ENCODE measurements at regions not wholly inside any gene's neighbourhood (a gene's known extent, or its start where the extent isn't known, plus 50 kb on each side); places are given as distances from the start of the nearest gene placed in this dataset.

DNA sequence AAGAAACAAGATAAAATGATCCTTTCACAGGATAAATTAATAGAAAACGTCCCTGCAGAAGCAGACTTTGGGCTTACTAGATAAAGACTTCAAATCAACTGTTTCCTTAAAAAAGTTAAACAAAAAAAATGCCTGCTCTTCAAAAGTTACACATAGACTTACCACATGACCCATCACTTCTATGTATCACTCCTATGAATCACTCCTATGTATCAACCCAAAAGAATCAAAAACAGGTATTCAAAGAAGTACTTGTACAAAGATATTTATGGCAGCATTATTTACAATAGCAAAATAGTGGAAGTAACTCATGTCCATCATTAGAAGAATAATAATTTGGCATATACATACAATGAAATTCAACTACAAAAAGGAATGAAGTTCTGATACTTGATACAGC, 56.3 kb upstream of the PRDM9 start:
- Histone ChIP-seq H3T11ph (ENCODE audit: low read length) (no peak overlapping the region), H3K4me2 (ENCODE audit: insufficient read depth, insufficient read length, low read length) (no peak overlapping the region), H3K27me3 (ENCODE audit: insufficient read depth, low read length) (no peaks in the 10 kb centered on the region), H3K79me2 (ENCODE audit: insufficient read depth, low read length) (no peaks in the 10 kb centered on the region), H3K4ac (ENCODE audit: low read depth, low read length) (no peak overlapping the region), H3K9ac (ENCODE audit: extremely low read depth, insufficient read length, low read length) (no peak overlapping the region), H4K8ac (replicated peaks; ENCODE audit: insufficient read length, low read depth, low read length) (no peak overlapping the region), H3K23ac (ENCODE audit: insufficient read length, low read depth, low read length) (no peak overlapping the region), H3K56ac (ENCODE audit: insufficient read length, low read depth, low read length) (no peak overlapping the region), H2AFZ (ENCODE audit: low read length) (no peak overlapping the region), H3K18ac (ENCODE audit: insufficient read length, low read depth, low read length) (no peak overlapping the region), H3K14ac (ENCODE audit: insufficient read depth, low read length) (no peak overlapping the region), H2BK15ac (ENCODE audit: low read depth, low read length) (no peak overlapping the region), H3K27ac (ENCODE audit: insufficient read length, low read depth, low read length) (no peak overlapping the region), H4K20me1 (ENCODE audit: control insufficient read depth, insufficient read depth, insufficient read length) (no peaks in the 10 kb centered on the region), H2AK5ac (ENCODE audit: insufficient read length, low read length) (no peak overlapping the region), H2BK120ac (ENCODE audit: low read depth, low read length, poor library complexity, severe bottlenecking) (no peak overlapping the region), H2BK5ac (ENCODE audit: insufficient read length, low read length) (no peak overlapping the region), H4K91ac (ENCODE audit: insufficient read length, low read depth, low read length) (no peak overlapping the region), H4K5ac (ENCODE audit: insufficient read length, low read depth, low read length) (no peak overlapping the region), H3K79me1 (ENCODE audit: insufficient read depth, low read depth, low read length, poor library complexity, severe bottlenecking) (no peaks in the 10 kb centered on the region), H3K23me2 (ENCODE audit: insufficient read length, low read depth, low read length, poor library complexity, severe bottlenecking) (no peaks in the 10 kb centered on the region), H3K4me1 (ENCODE audit: insufficient read depth, low read length) (no peaks in the 10 kb centered on the region), H3K9me3 (ENCODE audit: control insufficient read depth, low read depth, low read length) (no peaks in the 10 kb centered on the region), H2BK20ac (ENCODE audit: low read depth, low read length, poor library complexity, severe bottlenecking) (no peak overlapping the region), H2BK12ac (ENCODE audit: insufficient read length, low read depth, low read length) (no peak overlapping the region)
- Mint-ChIP-seq H3K4me3 (no peak overlapping the region), H3K9me3 (peaks cover 0 to 2% of the 10 kb centered on the region in 2 experiments; a peak in 1 of 5 replicates), H3K36me3 (ENCODE audit: insufficient read depth in 1 of 3, low read depth in 3 of 3) (no peaks in the 10 kb centered on the region; a peak in 1 of 7 replicates), H3K4me1 (no peaks in the 10 kb centered on the region), H3K27ac (no peak overlapping the region; a peak in 1 of 7 replicates), H3K27me3 (ENCODE audit: low read depth) (no peaks in the 10 kb centered on the region)
- no CpG with 5 or more reads among the region's 1 CpG for WGBS (ENCODE audit: extremely low coverage, insufficient read length, low lambda C conversion rate)
- DNase-seq = no peak
- TF ChIP-seq, protein P1, sequence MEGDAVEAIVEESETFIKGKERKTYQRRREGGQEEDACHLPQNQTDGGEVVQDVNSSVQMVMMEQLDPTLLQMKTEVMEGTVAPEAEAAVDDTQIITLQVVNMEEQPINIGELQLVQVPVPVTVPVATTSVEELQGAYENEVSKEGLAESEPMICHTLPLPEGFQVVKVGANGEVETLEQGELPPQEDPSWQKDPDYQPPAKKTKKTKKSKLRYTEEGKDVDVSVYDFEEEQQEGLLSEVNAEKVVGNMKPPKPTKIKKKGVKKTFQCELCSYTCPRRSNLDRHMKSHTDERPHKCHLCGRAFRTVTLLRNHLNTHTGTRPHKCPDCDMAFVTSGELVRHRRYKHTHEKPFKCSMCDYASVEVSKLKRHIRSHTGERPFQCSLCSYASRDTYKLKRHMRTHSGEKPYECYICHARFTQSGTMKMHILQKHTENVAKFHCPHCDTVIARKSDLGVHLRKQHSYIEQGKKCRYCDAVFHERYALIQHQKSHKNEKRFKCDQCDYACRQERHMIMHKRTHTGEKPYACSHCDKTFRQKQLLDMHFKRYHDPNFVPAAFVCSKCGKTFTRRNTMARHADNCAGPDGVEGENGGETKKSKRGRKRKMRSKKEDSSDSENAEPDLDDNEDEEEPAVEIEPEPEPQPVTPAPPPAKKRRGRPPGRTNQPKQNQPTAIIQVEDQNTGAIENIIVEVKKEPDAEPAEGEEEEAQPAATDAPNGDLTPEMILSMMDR (conservative IDR thresholded peaks at IDR 0.05) = no peak

Measured in H9 (cell line).